Panc1 (cell line): ENCODE measurements at regions not wholly inside any gene's neighbourhood (a gene's known extent, or its start where the extent isn't known, plus 50 kb on each side); places are given as distances from the start of the nearest gene placed in this dataset.

Experiments used
- POLR2AphosphoS5 ChIP-seq: IDR thresholded peaks from 2 replicates; pipeline ENCODE4 v1.6.1; 2012; ENCODE audit warnings: mild to moderate bottlenecking, low read depth, low read length, moderate library complexity
- REST ChIP-seq, 2 experiments: IDR thresholded peaks; 2 replicates each; pipeline ENCODE4 v1.6.1; 2011 to 2012; ENCODE audit warnings: low read depth in 2 of 2, control low read depth in 1 of 2, low read length in 1 of 2, mild to moderate bottlenecking in 1 of 2, moderate library complexity in 1 of 2; ENCODE audit not compliant: insufficient read depth in 1 of 2
- TCF7L2 ChIP-seq: IDR thresholded peaks from 2 replicates; pipeline ENCODE4 v1.6.1; 2011; ENCODE audit warnings: mild to moderate bottlenecking, low read depth, low read length, inconsistent platforms
- TF ChIP-seq, protein P1 (sequence below): fragments of 450-650 bp; IDR thresholded peaks from 2 replicates; pipeline ENCODE4 v1.5.1; 2017; ENCODE audit warnings: mild to moderate bottlenecking

DNA sequence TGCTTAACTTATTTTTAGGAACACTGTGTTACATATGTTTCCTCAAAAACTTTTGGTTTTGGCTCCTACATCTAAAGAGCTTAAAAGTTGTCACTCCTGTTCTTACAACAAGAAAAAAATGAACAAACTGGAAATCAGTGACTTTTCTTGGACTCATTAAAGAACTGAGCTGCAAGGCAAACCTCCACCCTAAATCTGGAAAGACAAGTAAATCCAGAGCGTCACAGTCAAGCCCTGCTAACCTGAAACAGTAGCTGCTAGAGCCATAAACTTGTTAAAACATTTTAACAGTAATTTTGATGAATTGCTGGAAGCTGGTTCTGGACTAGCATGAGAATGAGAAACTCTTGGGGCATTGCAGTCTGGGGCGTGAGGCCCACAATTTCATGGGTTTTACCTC lies 350.5 kb upstream of the COL8A1 start:
- TF ChIP-seq, protein P1, sequence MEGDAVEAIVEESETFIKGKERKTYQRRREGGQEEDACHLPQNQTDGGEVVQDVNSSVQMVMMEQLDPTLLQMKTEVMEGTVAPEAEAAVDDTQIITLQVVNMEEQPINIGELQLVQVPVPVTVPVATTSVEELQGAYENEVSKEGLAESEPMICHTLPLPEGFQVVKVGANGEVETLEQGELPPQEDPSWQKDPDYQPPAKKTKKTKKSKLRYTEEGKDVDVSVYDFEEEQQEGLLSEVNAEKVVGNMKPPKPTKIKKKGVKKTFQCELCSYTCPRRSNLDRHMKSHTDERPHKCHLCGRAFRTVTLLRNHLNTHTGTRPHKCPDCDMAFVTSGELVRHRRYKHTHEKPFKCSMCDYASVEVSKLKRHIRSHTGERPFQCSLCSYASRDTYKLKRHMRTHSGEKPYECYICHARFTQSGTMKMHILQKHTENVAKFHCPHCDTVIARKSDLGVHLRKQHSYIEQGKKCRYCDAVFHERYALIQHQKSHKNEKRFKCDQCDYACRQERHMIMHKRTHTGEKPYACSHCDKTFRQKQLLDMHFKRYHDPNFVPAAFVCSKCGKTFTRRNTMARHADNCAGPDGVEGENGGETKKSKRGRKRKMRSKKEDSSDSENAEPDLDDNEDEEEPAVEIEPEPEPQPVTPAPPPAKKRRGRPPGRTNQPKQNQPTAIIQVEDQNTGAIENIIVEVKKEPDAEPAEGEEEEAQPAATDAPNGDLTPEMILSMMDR, result no peak
- TF ChIP-seq REST (IDR thresholded peaks at IDR 0.05; ENCODE audit: insufficient read depth in 1 of 2, low read depth in 2 of 2, low read length in 1 of 2), result no peak
- TF ChIP-seq POLR2AphosphoS5, result no peak
- TF ChIP-seq TCF7L2, result no peak
